GM23338 (cell line): ENCODE measurements at regions not wholly inside any gene's neighbourhood (a gene's known extent, or its start where the extent isn't known, plus 50 kb on each side); places are given as distances from the start of the nearest gene placed in this dataset.

ENCODE experiments used
- ATAC-seq: fragments of 200-7000 bp; cut with Tn5 transposase; 3 replicates; pipeline ENCODE4 v1.9.1; 2020
- DNase-seq: peaks from one replicate; pipeline ENCODE4 v3.0.0-alpha.2; 2015; ENCODE audit warnings: low spot score
- H2AFZ ChIP-seq: fragments of 200-600 bp; sonication (generic); 2 replicates; pipeline ENCODE4 v1.8.0; 2016; ENCODE audit warnings: antibody characterized with exemption, mild to moderate bottlenecking, moderate library complexity
- H3F3A ChIP-seq: fragments of 200-600 bp; sonication (generic); replicated peaks from 2 replicates; pipeline ENCODE4 v1.8.0; 2017; ENCODE audit warnings: antibody characterized with exemption, mixed run types, low read depth
- H3K27ac ChIP-seq: fragments of 200-600 bp; sonication (generic); 2 replicates; pipeline ENCODE4 v1.6.1; 2016; ENCODE audit warnings: low read depth
- H3K27me3 ChIP-seq: fragments of 200-600 bp; sonication (generic); 2 replicates; pipeline ENCODE4 v1.8.0; 2016; ENCODE audit warnings: mild to moderate bottlenecking, mixed run types, moderate library complexity; ENCODE audit not compliant: insufficient read depth
- H3K36me3 ChIP-seq: fragments of 200-600 bp; sonication (generic); 2 replicates; pipeline ENCODE4 v1.8.0; 2016; ENCODE audit warnings: mild to moderate bottlenecking; ENCODE audit not compliant: insufficient read depth
- H3K4me1 ChIP-seq: fragments of 200-600 bp; sonication (generic); 2 replicates; pipeline ENCODE4 v1.8.0; 2016; ENCODE audit warnings: mild to moderate bottlenecking, moderate library complexity; ENCODE audit not compliant: insufficient read depth
- H3K4me2 ChIP-seq: fragments of 200-600 bp; sonication (generic); 2 replicates; pipeline ENCODE4 v1.7.1; 2017; ENCODE audit warnings: mixed run types
- H3K4me3 ChIP-seq: fragments of 200-600 bp; sonication (generic); 2 replicates; pipeline ENCODE4 v1.6.1; 2016; ENCODE audit warnings: mixed run types
- H3K79me2 ChIP-seq: fragments of 200-600 bp; sonication (generic); replicated peaks from 2 replicates; pipeline ENCODE4 v1.8.0; 2017; ENCODE audit warnings: mild to moderate bottlenecking; ENCODE audit not compliant: insufficient read depth
- H3K9me2 ChIP-seq: fragments of 200-600 bp; sonication (generic); 2 replicates; pipeline ENCODE4 v1.8.0; 2017; ENCODE audit not compliant: insufficient read depth
- H4K20me1 ChIP-seq: fragments of 200-600 bp; sonication (generic); replicated peaks from 2 replicates; pipeline ENCODE4 v1.8.0; 2017; ENCODE audit warnings: mild to moderate bottlenecking; ENCODE audit not compliant: insufficient read depth
- H3K27ac Mint-ChIP-seq: 2 replicates; pipeline ENCODE4 v1.8.0; 2020; ENCODE audit warnings: inconsistent platforms, mild to moderate bottlenecking, moderate library complexity, mixed read lengths
- H3K27me3 Mint-ChIP-seq: 3 replicates; pipeline ENCODE4 v1.8.0; 2022; ENCODE audit warnings: low read depth, mild to moderate bottlenecking, moderate library complexity, mixed read lengths, inconsistent platforms; ENCODE audit not compliant: insufficient read depth, poor library complexity
- H3K36me3 Mint-ChIP-seq: 3 replicates; pipeline ENCODE4 v1.8.0; 2021; ENCODE audit warnings: low read depth, mild to moderate bottlenecking, inconsistent platforms, moderate library complexity, mixed read lengths
- H3K4me1 Mint-ChIP-seq: 3 replicates; pipeline ENCODE4 v1.8.0; 2020; ENCODE audit warnings: mild to moderate bottlenecking, inconsistent platforms, mixed read lengths
- H3K4me3 Mint-ChIP-seq: 3 replicates; pipeline ENCODE4 v1.8.0; 2021; ENCODE audit warnings: moderate library complexity, mild to moderate bottlenecking, inconsistent platforms, mixed read lengths
- H3K9me3 Mint-ChIP-seq: 3 replicates; pipeline ENCODE4 v1.8.0; 2020; ENCODE audit warnings: moderate library complexity, mild to moderate bottlenecking, inconsistent platforms, mixed read lengths
- CREB1 ChIP-seq: fragments of 250-450 bp; sonication (Bioruptor Pico); IDR thresholded peaks from 2 replicates; pipeline ENCODE4 v1.5.0; 2020; ENCODE audit warnings: low read depth, mild to moderate bottlenecking, moderate library complexity
- EZH2 ChIP-seq: fragments of 200-600 bp; sonication (generic); IDR thresholded peaks from one replicate; pipeline ENCODE4 v1.8.0; 2017; ENCODE audit warnings: antibody characterized with exemption, mild to moderate bottlenecking, low read depth; ENCODE audit not compliant: unreplicated experiment
- EZH2phosphoT487 ChIP-seq: fragments of 200-600 bp; sonication (generic); IDR thresholded peaks from one replicate; pipeline ENCODE4 v1.8.1; 2018; ENCODE audit warnings: antibody characterized with exemption; ENCODE audit not compliant: unreplicated experiment
- JUNB ChIP-seq: IDR thresholded peaks from one replicate; pipeline ENCODE4 v1.6.1; 2016; ENCODE audit warnings: antibody characterized with exemption; ENCODE audit not compliant: unreplicated experiment
- NANOG ChIP-seq: IDR thresholded peaks from 2 replicates; pipeline ENCODE4 v1.6.1; 2016; ENCODE audit warnings: antibody characterized with exemption, borderline replicate concordance
- POLR2AphosphoS5 ChIP-seq: IDR thresholded peaks from 2 replicates; pipeline ENCODE4 v1.6.1; 2016; ENCODE audit warnings: antibody characterized with exemption, low read depth
- STAT1 ChIP-seq: IDR thresholded peaks from one replicate; pipeline ENCODE4 v1.6.1; 2016; ENCODE audit warnings: antibody characterized with exemption; ENCODE audit not compliant: unreplicated experiment
- ZNF114 ChIP-seq: fragments of 250-450 bp; sonication (Bioruptor Pico); IDR thresholded peaks from 2 replicates; pipeline ENCODE4 v1.5.0; 2020; ENCODE audit warnings: mild to moderate bottlenecking, moderate library complexity
- ZNF331 ChIP-seq: fragments of 250-450 bp; sonication (Bioruptor Pico); IDR thresholded peaks from 2 replicates; pipeline ENCODE4 v1.5.0; 2020; ENCODE audit warnings: low read depth, mild to moderate bottlenecking, moderate library complexity
- ZNF462 ChIP-seq: fragments of 250-450 bp; sonication (Bioruptor Pico); IDR thresholded peaks from 2 replicates; pipeline ENCODE4 v1.5.0; 2020; ENCODE audit warnings: mild to moderate bottlenecking, moderate library complexity
- TF ChIP-seq, protein P1 (sequence below): IDR thresholded peaks from 2 replicates; pipeline ENCODE4 v1.6.1; 2016; ENCODE audit warnings: antibody characterized with exemption
- TF ChIP-seq, protein P2 (sequence below): IDR thresholded peaks from one replicate; pipeline ENCODE4 v1.6.1; 2018; ENCODE audit warnings: antibody characterized with exemption; ENCODE audit not compliant: unreplicated experiment
- TF ChIP-seq, protein P3 (sequence below), 2 experiments: fragments of 200-600 bp in 1 of 2; sonication (generic) in 1 of 2; conservative IDR thresholded peaks; 2 replicates each; pipeline versions ENCODE4 v1.5.1 to v1.6.1; 2016 to 2017; ENCODE audit warnings: antibody characterized with exemption in 2 of 2, low read depth in 2 of 2, mild to moderate bottlenecking in 2 of 2, moderate library complexity in 1 of 2

DNA sequence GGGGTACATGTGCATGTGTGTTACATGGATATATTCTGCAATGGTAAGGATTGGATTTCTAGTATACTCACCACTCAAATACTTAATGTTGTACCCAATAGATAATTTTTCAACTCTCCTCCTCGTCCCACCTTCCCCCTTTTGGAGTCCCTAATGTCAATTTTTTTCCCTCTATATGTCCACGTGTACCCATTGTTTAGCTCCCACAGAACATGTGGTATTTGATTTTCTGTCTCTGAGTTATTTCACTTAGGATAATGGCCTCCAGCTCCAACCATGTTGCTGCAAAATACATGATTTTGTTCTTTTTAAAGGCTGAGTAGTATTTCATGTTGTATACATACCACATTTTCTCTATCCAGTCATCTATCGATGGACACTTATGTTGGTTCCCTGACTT is 97.2 kb upstream of the TMTC1 start:
- no peaks in the 10 kb centered on the region; the same call in 1 of the 2 replicates for H3K36me3 ChIP-seq
- H4K20me1 ChIP-seq, result no peaks in the 10 kb centered on the region
- no peak overlapping the region for H3K27ac ChIP-seq
- peaks cover 11% of the 10 kb centered on the region; the same call in 1 of the 2 replicates for H3K4me1 ChIP-seq
- peaks cover 36% of the 10 kb centered on the region for H3K9me3 Mint-ChIP-seq
- H3K79me2 ChIP-seq, result no peaks in the 10 kb centered on the region
- H3K27me3 Mint-ChIP-seq, result peaks cover 13% of the 10 kb centered on the region
- ATAC-seq (no peak), DNase-seq (no peak)
- TF ChIP-seq JUNB, result no peak
- TF ChIP-seq POLR2AphosphoS5, result no peak
- TF ChIP-seq, protein P1, sequence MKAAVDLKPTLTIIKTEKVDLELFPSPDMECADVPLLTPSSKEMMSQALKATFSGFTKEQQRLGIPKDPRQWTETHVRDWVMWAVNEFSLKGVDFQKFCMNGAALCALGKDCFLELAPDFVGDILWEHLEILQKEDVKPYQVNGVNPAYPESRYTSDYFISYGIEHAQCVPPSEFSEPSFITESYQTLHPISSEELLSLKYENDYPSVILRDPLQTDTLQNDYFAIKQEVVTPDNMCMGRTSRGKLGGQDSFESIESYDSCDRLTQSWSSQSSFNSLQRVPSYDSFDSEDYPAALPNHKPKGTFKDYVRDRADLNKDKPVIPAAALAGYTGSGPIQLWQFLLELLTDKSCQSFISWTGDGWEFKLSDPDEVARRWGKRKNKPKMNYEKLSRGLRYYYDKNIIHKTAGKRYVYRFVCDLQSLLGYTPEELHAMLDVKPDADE, result no peak
- no peak for TF ChIP-seq ZNF462
- TF ChIP-seq NANOG, result no peak
- no peak for TF ChIP-seq EZH2
- no peak for TF ChIP-seq EZH2phosphoT487
- TF ChIP-seq CREB1 (CRISPR knock-in tag), result no peak
- TF ChIP-seq ZNF114, result no peak
- TF ChIP-seq STAT1, result no peak
- TF ChIP-seq, protein P2, sequence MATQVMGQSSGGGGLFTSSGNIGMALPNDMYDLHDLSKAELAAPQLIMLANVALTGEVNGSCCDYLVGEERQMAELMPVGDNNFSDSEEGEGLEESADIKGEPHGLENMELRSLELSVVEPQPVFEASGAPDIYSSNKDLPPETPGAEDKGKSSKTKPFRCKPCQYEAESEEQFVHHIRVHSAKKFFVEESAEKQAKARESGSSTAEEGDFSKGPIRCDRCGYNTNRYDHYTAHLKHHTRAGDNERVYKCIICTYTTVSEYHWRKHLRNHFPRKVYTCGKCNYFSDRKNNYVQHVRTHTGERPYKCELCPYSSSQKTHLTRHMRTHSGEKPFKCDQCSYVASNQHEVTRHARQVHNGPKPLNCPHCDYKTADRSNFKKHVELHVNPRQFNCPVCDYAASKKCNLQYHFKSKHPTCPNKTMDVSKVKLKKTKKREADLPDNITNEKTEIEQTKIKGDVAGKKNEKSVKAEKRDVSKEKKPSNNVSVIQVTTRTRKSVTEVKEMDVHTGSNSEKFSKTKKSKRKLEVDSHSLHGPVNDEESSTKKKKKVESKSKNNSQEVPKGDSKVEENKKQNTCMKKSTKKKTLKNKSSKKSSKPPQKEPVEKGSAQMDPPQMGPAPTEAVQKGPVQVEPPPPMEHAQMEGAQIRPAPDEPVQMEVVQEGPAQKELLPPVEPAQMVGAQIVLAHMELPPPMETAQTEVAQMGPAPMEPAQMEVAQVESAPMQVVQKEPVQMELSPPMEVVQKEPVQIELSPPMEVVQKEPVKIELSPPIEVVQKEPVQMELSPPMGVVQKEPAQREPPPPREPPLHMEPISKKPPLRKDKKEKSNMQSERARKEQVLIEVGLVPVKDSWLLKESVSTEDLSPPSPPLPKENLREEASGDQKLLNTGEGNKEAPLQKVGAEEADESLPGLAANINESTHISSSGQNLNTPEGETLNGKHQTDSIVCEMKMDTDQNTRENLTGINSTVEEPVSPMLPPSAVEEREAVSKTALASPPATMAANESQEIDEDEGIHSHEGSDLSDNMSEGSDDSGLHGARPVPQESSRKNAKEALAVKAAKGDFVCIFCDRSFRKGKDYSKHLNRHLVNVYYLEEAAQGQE, result no peak
- no peak for TF ChIP-seq ZNF331 (CRISPR knock-in tag)
- TF ChIP-seq, protein P3, sequence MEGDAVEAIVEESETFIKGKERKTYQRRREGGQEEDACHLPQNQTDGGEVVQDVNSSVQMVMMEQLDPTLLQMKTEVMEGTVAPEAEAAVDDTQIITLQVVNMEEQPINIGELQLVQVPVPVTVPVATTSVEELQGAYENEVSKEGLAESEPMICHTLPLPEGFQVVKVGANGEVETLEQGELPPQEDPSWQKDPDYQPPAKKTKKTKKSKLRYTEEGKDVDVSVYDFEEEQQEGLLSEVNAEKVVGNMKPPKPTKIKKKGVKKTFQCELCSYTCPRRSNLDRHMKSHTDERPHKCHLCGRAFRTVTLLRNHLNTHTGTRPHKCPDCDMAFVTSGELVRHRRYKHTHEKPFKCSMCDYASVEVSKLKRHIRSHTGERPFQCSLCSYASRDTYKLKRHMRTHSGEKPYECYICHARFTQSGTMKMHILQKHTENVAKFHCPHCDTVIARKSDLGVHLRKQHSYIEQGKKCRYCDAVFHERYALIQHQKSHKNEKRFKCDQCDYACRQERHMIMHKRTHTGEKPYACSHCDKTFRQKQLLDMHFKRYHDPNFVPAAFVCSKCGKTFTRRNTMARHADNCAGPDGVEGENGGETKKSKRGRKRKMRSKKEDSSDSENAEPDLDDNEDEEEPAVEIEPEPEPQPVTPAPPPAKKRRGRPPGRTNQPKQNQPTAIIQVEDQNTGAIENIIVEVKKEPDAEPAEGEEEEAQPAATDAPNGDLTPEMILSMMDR (conservative IDR thresholded peaks at IDR 0.05; ENCODE audit: low read depth in 2 of 2), result no peak
- no peaks in the 10 kb centered on the region for H3K27me3 ChIP-seq
- H3K36me3 Mint-ChIP-seq, result peaks cover 49% of the 10 kb centered on the region
- H3K4me1 Mint-ChIP-seq, result peaks cover 45% of the 10 kb centered on the region
- H3F3A ChIP-seq, result no peaks in the 10 kb centered on the region
- peaks cover 21% of the 10 kb centered on the region for H3K9me2 ChIP-seq
- H3K4me3 Mint-ChIP-seq, result no peak overlapping the region; the same call in 2 of the 3 replicates
- H3K4me3 ChIP-seq, result no peak overlapping the region
- H3K4me2 ChIP-seq, result no peak overlapping the region
- no peak overlapping the region for H2AFZ ChIP-seq
- H3K27ac Mint-ChIP-seq, result no peak overlapping the region
